Heart right ventricle (tissue), 16 donors: ENCODE measurements at regions not wholly inside any gene's neighbourhood (a gene's known extent, or its start where the extent isn't known, plus 50 kb on each side); places are given as distances from the start of the nearest gene placed in this dataset.

Source experiments
- ATAC-seq, 8 donors: fragments of 200-7000 bp; cut with Tn5 transposase; one replicate each; pipeline ENCODE4 v1.9.1; 2020; ENCODE audit warnings: mild to moderate bottlenecking in 8 of 8, moderate library complexity in 8 of 8, moderate number of reproducible peaks in 1 of 8
- DNase-seq, 2 donors: peaks; one replicate each; pipeline ENCODE4 v3.0.0-alpha.2; 2020
- H3K27ac ChIP-seq, 10 donors: fragments of 200-600 bp; sonication (generic) in 2 of 10; one replicate each; pipeline versions ENCODE4 v1.5.0 to v1.8.0; 2020 to 2022; ENCODE audit warnings: mild to moderate bottlenecking in 3 of 10
- H3K27me3 ChIP-seq, 7 donors: fragments of 200-600 bp; one replicate each; pipeline ENCODE4 v1.8.0; 2021 to 2022; ENCODE audit warnings: mild to moderate bottlenecking in 2 of 7
- H3K36me3 ChIP-seq, 9 donors: fragments of 200-600 bp; sonication (generic) in 1 of 9; one replicate each; pipeline versions ENCODE4 v1.5.0 to v1.8.0; 2020 to 2022; ENCODE audit warnings: mild to moderate bottlenecking in 2 of 9
- H3K4me1 ChIP-seq, 9 donors: fragments of 200-600 bp; sonication (generic) in 1 of 9; one replicate each; pipeline versions ENCODE4 v1.5.0 to v1.8.0; 2020 to 2022; ENCODE audit warnings: mild to moderate bottlenecking in 4 of 9
- H3K4me3 ChIP-seq, 10 donors: fragments of 200-600 bp; sonication (generic) in 2 of 10; one replicate each; pipeline versions ENCODE4 v1.5.0 to v1.8.0; 2020 to 2022; ENCODE audit warnings: mild to moderate bottlenecking in 7 of 10, moderate library complexity in 2 of 10
- H3K9me3 ChIP-seq, 11 donors: fragments of 200-600 bp in 10 of 11; sonication (generic) in 2 of 11; one replicate each; pipeline versions ENCODE4 v1.5.0 to v1.8.0; 2013 to 2022; ENCODE audit warnings: mild to moderate bottlenecking in 2 of 11, control low read depth in 1 of 11, moderate library complexity in 1 of 11
- CTCF ChIP-seq, 9 donors: fragments of 200-600 bp; sonication (generic) in 2 of 9; IDR thresholded peaks; one replicate each; pipeline versions ENCODE4 v1.5.0 to v1.8.0; 2021 to 2022; ENCODE audit warnings: antibody characterized with exemption in 9 of 9, mild to moderate bottlenecking in 5 of 9, moderate library complexity in 1 of 9
- WGBS, 2 donors: extraction: QIAGEN DNeasy Blood & Tissue Kit; methylation state at CpG; one replicate each; pipeline ENCODE4 v1.1.7; 2013; ENCODE audit warnings: inconsistent platforms in 1 of 2; 5-methylcytosine and 5-hydroxymethylcytosine counted together
- intact Hi-C, 10 donors: fragments of 100-400 bp; cut with DNase I; formaldehyde crosslinking; loops; one replicate each; pipeline versions ENCODE4 v1.11.1 to v1.14.2; 2022
- donor health status: Arrhythmogenic right ventricular cardiomyopathy.
- donor health status: ischemic (EF 13 %, LVEDD 7.1; RV severe dilation, severe dysfunction).
- donor health status: healthy with polysubstance abuse.
- donor health status: DM: no; HTN: yes; CAD: no.
- donor health status: DM: no; HTN: no; CAD: no.
- donor health status: ischemic (EF 25% LVEDD 6.9; RV normal size, moderate dysfunction).
- donor health status: ischemic (EF 25% LVEDD 5.7; RV mildly dilated, moderate dysfunction).
- donor health status: healthy.
- donor health status: DM: yes; HTN: yes; CAD: no.
- donor health status: Ischemic cardiomyopathy.
- donor health status: ischemic (EF 35%, LVEDD 5.7; RV mildly dilated, moderate dysfunction).
- donor health status: nonischemic (EF 11% LVEDD 7.7; RV severe dilation, severe dysfunction).
- donor health status: DM: yes; HTN: yes; CAD: no.
- donor health status: PGD.
- donor health status: ischemic (EF 29% LVEDD 5.4; RV normal size, mild dysfunction).
- donor health status: nonischemic (EF 23%, LVEDD 6.1; RV moderate dilation, normal function).

GRCh38 chr1:38221006-38221649, 174.5 kb upstream of the POU3F1 start:
- TF ChIP-seq CTCF (IDR thresholded peaks at IDR 0.05), result no peak
- H3K27ac ChIP-seq, result no peak overlapping the region
- H3K27me3 ChIP-seq, result peaks cover 0 to 39% (median 10%) of the 10 kb centered on the region in 7 donors
- H3K4me1 ChIP-seq, result peaks cover 0 to 10% (median 0%) of the 10 kb centered on the region in 9 donors
- H3K36me3 ChIP-seq, result no peaks in the 10 kb centered on the region
- WGBS, 2 donors, result 44% methylated on average over 9 of the region's 9 CpGs
- DNase-seq (no peak), ATAC-seq (no peak)
- no peaks in the 10 kb centered on the region for H3K9me3 ChIP-seq
- intact Hi-C loops, result no loop called here
- no peak overlapping the region for H3K4me3 ChIP-seq

GRCh38 chr1:38217316-38217715, 170.7 kb upstream of the POU3F1 start:
- Histone ChIP-seq H3K4me1 (peaks cover 0 to 10% (median 0%) of the 10 kb centered on the region in 9 donors), H3K27me3 (peaks cover 0 to 48% (median 22%) of the 10 kb centered on the region in 7 donors), H3K9me3 (no peaks in the 10 kb centered on the region), H3K27ac (no peak overlapping the region), H3K4me3 (no peak overlapping the region), H3K36me3 (no peaks in the 10 kb centered on the region)
- 69 to 80% methylated on average over 5 of the region's 5 CpGs for WGBS, 2 donors
- DNase-seq (no peak), ATAC-seq (peak; percentile 16 to 89 (median 67))
- no peak for TF ChIP-seq CTCF (IDR thresholded peaks at IDR 0.05)
- intact Hi-C loops, result no loop called here

- WGBS, 2 donors, result 51 to 54% methylated on average over 33 to 34 of the region's 34 CpGs
- intact Hi-C loops, result no loop called here
- Histone ChIP-seq H3K9me3 (no peaks in the 10 kb centered on the region), H3K27ac (no peak overlapping the region), H3K27me3 (peaks cover 0 to 29% (median 14%) of the 10 kb centered on the region in 7 donors), H3K36me3 (no peaks in the 10 kb centered on the region), H3K4me1 (peaks cover 0 to 10% (median 0%) of the 10 kb centered on the region in 9 donors), H3K4me3 (no peak overlapping the region)
- peak in 2 of 8 donors; percentile 40 to 43 for ATAC-seq
- no peak for DNase-seq
- TF ChIP-seq CTCF (IDR thresholded peaks at IDR 0.05), result no peak
Measured at GRCh38 chr1:38213646-38214434, 167.2 kb upstream of the POU3F1 start.

- Histone ChIP-seq H3K9me3 (no peaks in the 10 kb centered on the region), H3K36me3 (no peaks in the 10 kb centered on the region), H3K4me1 (peaks cover 0 to 8% (median 0%) of the 10 kb centered on the region in 9 donors), H3K27ac (no peak overlapping the region), H3K4me3 (no peak overlapping the region), H3K27me3 (peaks cover 0 to 22% (median 12%) of the 10 kb centered on the region in 7 donors)
- WGBS, 2 donors, result 96 to 100% methylated on average over 1 of the region's 1 CpG
- ATAC-seq, result no peak
- TF ChIP-seq CTCF (IDR thresholded peaks at IDR 0.05), result no peak
- intact Hi-C loops, result no loop called here
- DNase-seq, result no peak
Measured at GRCh38 chr1:38210895-38211177, 164.2 kb upstream of the POU3F1 start.
